Bronchial epithelial cell (primary cell): ENCODE measurements at regions not wholly inside any gene's neighbourhood (a gene's known extent, or its start where the extent isn't known, plus 50 kb on each side); places are given as distances from the start of the nearest gene placed in this dataset.
"Not testable (repeated sequence)": the region's sequence is repeated elsewhere in the genome, so short reads cannot be mapped to it uniquely, and the experiment has no call there.

Experiments used
- DNase-seq: peaks from one replicate; pipeline ENCODE4 v3.0.0-alpha.2; 2010; ENCODE audit warnings: low read depth
- FAIRE-seq: peaks from 2 replicates; lab custom pipeline; 2011; peaks lifted over from hg19 to GRCh38; lab: Jason Lieb, UNC
- H3K27me3 ChIP-seq: 2 replicates; pipeline ENCODE4 v1.5.1; 2011; ENCODE audit warnings: low read length; ENCODE audit not compliant: control insufficient read depth, insufficient read depth
- H3K36me3 ChIP-seq: 2 replicates; pipeline ENCODE4 v1.5.1; 2011; ENCODE audit warnings: low read length; ENCODE audit not compliant: control insufficient read depth, insufficient read depth
- H3K4me3 ChIP-seq: 2 replicates; pipeline ENCODE4 v1.5.1; 2011; ENCODE audit warnings: mild to moderate bottlenecking, low read depth, low read length, control low read depth
- TF ChIP-seq, protein P1 (sequence below): IDR thresholded peaks from 2 replicates; pipeline ENCODE4 v1.5.1; 2011; ENCODE audit warnings: mild to moderate bottlenecking, moderate library complexity, low read length, control low read depth, inconsistent platforms; ENCODE audit not compliant: insufficient read depth, severe bottlenecking

DNA sequence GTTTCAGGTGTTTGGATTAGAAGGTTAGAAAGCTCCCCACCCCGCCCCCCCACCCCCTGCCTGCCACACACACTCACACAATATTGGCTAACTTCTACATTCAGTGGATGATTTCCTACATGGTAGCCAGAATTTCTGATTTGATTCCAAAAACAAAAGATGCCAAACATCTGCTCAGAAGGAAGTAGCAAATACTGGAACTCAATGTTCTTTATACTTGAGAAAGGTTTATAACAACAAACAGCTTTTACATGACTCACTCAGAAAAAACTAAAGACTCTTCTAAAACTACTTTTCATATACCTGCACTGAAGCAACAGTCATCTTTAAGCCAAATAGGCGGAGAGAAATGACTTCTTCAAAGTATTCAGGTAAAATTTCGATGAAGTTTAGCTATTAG lies 750.5 kb upstream of the POU3F4 start:
- no peak for FAIRE-seq

DNA sequence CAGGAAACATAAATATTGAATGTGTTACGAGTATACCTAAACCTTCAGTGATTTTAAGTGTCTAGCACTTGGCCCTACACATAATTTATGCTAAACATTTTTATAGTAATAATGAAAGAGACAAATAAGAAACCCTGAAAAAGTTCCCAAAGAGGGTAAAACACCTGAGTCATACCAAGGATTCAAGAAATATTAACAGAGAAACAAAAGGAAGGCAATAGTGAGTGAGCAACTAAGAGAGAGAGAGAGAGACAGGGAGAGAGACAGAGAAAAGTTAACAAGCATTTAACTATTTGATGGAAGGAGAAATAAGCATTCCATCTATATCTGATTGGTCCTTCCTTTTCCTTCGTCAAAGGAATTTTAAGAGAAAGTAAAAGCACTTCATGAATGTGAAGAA lies 743.6 kb upstream of the POU3F4 start:
- no peak overlapping the region for H3K4me3 ChIP-seq
- TF ChIP-seq, protein P1, sequence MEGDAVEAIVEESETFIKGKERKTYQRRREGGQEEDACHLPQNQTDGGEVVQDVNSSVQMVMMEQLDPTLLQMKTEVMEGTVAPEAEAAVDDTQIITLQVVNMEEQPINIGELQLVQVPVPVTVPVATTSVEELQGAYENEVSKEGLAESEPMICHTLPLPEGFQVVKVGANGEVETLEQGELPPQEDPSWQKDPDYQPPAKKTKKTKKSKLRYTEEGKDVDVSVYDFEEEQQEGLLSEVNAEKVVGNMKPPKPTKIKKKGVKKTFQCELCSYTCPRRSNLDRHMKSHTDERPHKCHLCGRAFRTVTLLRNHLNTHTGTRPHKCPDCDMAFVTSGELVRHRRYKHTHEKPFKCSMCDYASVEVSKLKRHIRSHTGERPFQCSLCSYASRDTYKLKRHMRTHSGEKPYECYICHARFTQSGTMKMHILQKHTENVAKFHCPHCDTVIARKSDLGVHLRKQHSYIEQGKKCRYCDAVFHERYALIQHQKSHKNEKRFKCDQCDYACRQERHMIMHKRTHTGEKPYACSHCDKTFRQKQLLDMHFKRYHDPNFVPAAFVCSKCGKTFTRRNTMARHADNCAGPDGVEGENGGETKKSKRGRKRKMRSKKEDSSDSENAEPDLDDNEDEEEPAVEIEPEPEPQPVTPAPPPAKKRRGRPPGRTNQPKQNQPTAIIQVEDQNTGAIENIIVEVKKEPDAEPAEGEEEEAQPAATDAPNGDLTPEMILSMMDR: no peak
- no peaks in the 10 kb centered on the region for H3K27me3 ChIP-seq
- H3K36me3 ChIP-seq: no peaks in the 10 kb centered on the region
- FAIRE-seq: no peak
- DNase-seq: no peak

More for the DNA sequence above, 750.5 kb upstream of the POU3F4 start:
- Histone ChIP-seq H3K36me3 (no peaks in the 10 kb centered on the region), H3K4me3 (no peak overlapping the region), H3K27me3 (no peaks in the 10 kb centered on the region)
- DNase-seq: peak; percentile 49
- TF ChIP-seq, protein P1: no peak

DNA sequence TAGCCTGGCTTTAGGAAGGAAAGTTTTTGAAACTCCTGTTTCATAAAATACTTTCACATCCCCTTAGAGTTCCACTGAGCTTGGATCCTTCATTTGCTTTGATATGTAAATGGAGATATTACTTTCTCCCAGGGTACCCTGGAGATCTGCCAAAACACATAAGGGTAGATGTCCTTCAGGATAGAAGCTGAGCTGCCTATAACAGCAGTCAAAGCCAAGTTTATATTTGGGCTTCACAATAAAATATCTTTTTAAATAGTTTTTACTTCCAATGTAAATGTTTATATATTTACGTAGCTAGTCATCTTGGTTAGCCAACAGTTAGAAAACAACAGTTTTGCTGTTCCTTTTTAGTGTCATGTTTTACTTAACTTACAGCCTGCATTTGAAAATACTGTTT lies 742.3 kb upstream of the POU3F4 start:
- Histone ChIP-seq H3K4me3 (no peak overlapping the region), H3K36me3 (no peaks in the 10 kb centered on the region), H3K27me3 (no peaks in the 10 kb centered on the region)
- DNase-seq (no peak), FAIRE-seq (no peak)
- TF ChIP-seq, protein P1: no peak

DNA sequence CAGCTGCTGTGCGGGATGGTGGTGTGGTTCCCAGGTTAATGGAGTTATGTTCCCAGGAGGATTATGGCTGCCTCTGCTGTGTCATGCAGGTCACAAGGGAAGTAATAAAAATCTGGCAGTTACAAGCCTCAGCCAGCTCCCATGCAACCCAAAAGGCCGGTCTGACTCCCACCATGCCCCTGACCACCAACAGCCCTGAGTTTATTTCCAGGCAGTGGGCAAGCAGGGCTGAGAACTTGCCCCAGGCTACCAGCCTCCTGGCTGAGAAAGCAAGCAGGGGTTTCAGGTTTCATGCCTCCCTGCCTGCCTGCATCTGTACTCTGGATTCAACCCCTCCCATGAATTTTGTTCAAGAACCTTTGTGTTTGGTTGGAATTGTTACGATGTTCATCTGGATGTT lies 732.7 kb upstream of the POU3F4 start:
- no peaks in the 10 kb centered on the region for H3K27me3 ChIP-seq
- TF ChIP-seq, protein P1: no peak
- H3K4me3 ChIP-seq: no peak overlapping the region
- no peaks in the 10 kb centered on the region for H3K36me3 ChIP-seq
- DNase-seq: no peak
- no peak for FAIRE-seq

DNA sequence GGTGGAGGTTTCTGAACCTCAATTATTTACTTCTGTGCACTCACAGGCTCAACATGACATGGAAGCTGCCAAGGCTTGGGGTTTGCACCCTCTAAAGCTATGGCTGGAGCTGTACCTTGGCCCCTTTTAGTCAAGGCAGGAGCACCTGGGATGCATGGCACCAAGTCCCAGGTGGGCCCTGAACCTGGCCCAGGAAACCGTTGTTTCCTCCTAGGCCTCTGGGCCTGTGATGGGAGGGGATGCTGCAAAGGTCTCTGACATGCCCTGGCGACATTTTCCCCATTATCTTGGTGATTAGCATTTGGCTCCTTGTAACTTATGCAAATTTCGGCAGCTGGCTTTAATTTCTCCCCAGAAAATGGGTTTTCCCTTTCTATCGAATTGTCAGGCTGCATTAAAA lies 726.1 kb upstream of the POU3F4 start:
- FAIRE-seq (no peak), DNase-seq (no peak)
- Histone ChIP-seq H3K27me3 (no peaks in the 10 kb centered on the region), H3K36me3 (no peaks in the 10 kb centered on the region), H3K4me3 (no peak overlapping the region)
- TF ChIP-seq, protein P1: no peak

DNA sequence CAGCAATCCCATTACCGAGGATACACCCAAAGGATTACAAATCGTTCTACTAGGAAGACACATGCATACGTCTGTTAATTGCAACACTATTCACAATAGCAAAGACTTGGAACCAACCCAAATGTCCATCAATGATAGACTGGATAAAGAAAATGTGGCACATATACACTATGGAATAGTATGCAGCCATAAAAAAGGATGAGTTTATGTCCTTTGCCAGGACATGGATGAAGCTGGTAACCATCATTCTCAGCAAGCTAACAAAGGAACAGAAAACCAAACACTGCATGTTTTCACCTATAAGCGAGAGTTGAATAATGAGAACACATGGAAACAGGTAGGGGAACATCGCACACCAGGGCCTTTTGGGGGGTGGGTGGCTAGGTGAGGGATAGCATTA lies 695.2 kb upstream of the POU3F4 start:
- not testable (repeated sequence) for H3K27me3 ChIP-seq, FAIRE-seq, DNase-seq, H3K36me3 ChIP-seq, H3K4me3 ChIP-seq
